Lung (tissue), 11 donors: ENCODE measurements at regions not wholly inside any gene's neighbourhood (a gene's known extent, or its start where the extent isn't known, plus 50 kb on each side); places are given as distances from the start of the nearest gene placed in this dataset.

ENCODE experiments used
- ATAC-seq: fragments of 200-7000 bp; cut with Tn5 transposase; one replicate; pipeline ENCODE4 v1.9.1; 2020; ENCODE audit warnings: moderate number of reproducible peaks; ENCODE audit not compliant: insufficient read depth, low FRiP score
- DNase-seq, 3 donors: peaks; one replicate each; pipeline ENCODE4 v3.0.0-alpha.2; 2013 to 2017
- H3K27ac ChIP-seq, 2 donors: one replicate each; pipeline ENCODE4 v1.5.1; 2013; ENCODE audit warnings: mild to moderate bottlenecking in 2 of 2, moderate library complexity in 2 of 2, control low read depth in 1 of 2, inconsistent platforms in 1 of 2, low read depth in 1 of 2, low read length in 1 of 2
- H3K27me3 ChIP-seq, 3 donors: one replicate each; pipeline ENCODE4 v1.5.1; 2013; ENCODE audit warnings: low read length in 2 of 3; ENCODE audit not compliant: control insufficient read depth in 3 of 3, insufficient read depth in 3 of 3
- H3K36me3 ChIP-seq, 4 donors: one replicate each; pipeline ENCODE4 v1.5.1; 2013; ENCODE audit warnings: low read length in 4 of 4, mild to moderate bottlenecking in 1 of 4, moderate library complexity in 1 of 4; ENCODE audit not compliant: control insufficient read depth in 4 of 4, insufficient read depth in 4 of 4
- H3K4me1 ChIP-seq, 5 donors: one replicate each; pipeline ENCODE4 v1.5.1; 2013; ENCODE audit warnings: low read length in 5 of 5, mild to moderate bottlenecking in 2 of 5, moderate library complexity in 1 of 5; ENCODE audit not compliant: control insufficient read depth in 5 of 5, insufficient read depth in 5 of 5
- H3K4me3 ChIP-seq: one replicate; pipeline ENCODE4 v1.5.1; 2013; ENCODE audit warnings: mild to moderate bottlenecking, control low read depth, moderate library complexity
- H3K9ac ChIP-seq, 2 donors: one replicate each; pipeline ENCODE4 v1.5.1; 2013; ENCODE audit warnings: low read length in 2 of 2, control low read depth in 1 of 2; ENCODE audit not compliant: insufficient read depth in 1 of 2
- H3K9me3 ChIP-seq, 4 donors: one replicate each; pipeline ENCODE4 v1.5.1; 2013; ENCODE audit warnings: low read length in 3 of 4, mild to moderate bottlenecking in 1 of 4, moderate library complexity in 1 of 4; ENCODE audit not compliant: control insufficient read depth in 4 of 4, insufficient read depth in 3 of 4
- WGBS, 2 donors: extraction: QIAGEN DNeasy Blood & Tissue Kit; methylation state at CpG; one replicate each; pipeline ENCODE4 v1.1.7; 2013; 5-methylcytosine and 5-hydroxymethylcytosine counted together
- TF ChIP-seq, protein P1 (sequence below): IDR thresholded peaks from 2 replicates; pipeline ENCODE4 v1.5.1; 2012; ENCODE audit warnings: mild to moderate bottlenecking; ENCODE audit errors: control extremely low read depth, extremely low read depth
- donor health status: control.
- donor health status: control.
- donor health status: Bipolar disorder and iron deficiency.
- donor health status: healthy.
- donor health status: DM: yes; HTN: yes; CAD: no.

DNA sequence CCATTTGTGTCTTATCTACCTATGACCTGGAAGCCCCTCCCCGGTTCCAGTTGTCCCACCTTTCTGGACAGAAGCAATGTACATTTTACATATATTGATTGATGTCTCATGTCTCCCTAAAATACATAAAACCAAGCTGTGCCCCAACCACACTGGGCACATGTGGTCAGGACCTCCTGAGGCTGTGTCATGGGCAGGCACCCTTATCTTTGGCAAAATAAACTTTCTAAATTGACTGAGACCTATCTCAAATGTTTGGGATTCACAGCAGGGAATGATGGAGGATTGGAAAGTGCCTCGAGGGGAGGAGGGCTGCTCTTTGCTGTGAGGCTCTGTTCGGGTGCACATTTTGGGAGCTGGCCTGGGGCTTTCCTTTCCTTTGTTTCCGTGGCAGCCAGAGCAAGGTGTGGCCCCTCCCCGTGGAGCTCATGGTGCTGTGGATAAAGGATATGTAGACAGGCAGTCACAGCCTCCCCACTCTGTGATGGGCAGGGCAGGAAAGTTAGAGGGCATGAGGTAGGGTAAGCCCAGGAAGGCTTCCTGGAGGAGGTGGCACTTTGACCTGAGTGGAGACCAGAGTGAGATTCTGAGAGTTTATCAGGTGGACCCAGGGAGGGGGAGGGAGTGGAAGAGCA, 615.6 kb downstream of the TBC1D22A start:
- Histone ChIP-seq H3K4me3 (no peak overlapping the region), H3K36me3 (no peaks in the 10 kb centered on the region), H3K9me3 (no peaks in the 10 kb centered on the region), H3K27ac (no peak overlapping the region), H3K4me1 (no peaks in the 10 kb centered on the region), H3K9ac (no peak overlapping the region), H3K27me3 (no peaks in the 10 kb centered on the region)
- 73 to 78% methylated on average over 5 of the region's 5 CpGs for WGBS, 2 donors
- no peak for DNase-seq
- TF ChIP-seq, protein P1, sequence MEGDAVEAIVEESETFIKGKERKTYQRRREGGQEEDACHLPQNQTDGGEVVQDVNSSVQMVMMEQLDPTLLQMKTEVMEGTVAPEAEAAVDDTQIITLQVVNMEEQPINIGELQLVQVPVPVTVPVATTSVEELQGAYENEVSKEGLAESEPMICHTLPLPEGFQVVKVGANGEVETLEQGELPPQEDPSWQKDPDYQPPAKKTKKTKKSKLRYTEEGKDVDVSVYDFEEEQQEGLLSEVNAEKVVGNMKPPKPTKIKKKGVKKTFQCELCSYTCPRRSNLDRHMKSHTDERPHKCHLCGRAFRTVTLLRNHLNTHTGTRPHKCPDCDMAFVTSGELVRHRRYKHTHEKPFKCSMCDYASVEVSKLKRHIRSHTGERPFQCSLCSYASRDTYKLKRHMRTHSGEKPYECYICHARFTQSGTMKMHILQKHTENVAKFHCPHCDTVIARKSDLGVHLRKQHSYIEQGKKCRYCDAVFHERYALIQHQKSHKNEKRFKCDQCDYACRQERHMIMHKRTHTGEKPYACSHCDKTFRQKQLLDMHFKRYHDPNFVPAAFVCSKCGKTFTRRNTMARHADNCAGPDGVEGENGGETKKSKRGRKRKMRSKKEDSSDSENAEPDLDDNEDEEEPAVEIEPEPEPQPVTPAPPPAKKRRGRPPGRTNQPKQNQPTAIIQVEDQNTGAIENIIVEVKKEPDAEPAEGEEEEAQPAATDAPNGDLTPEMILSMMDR = no peak
- no peak for ATAC-seq

DNA sequence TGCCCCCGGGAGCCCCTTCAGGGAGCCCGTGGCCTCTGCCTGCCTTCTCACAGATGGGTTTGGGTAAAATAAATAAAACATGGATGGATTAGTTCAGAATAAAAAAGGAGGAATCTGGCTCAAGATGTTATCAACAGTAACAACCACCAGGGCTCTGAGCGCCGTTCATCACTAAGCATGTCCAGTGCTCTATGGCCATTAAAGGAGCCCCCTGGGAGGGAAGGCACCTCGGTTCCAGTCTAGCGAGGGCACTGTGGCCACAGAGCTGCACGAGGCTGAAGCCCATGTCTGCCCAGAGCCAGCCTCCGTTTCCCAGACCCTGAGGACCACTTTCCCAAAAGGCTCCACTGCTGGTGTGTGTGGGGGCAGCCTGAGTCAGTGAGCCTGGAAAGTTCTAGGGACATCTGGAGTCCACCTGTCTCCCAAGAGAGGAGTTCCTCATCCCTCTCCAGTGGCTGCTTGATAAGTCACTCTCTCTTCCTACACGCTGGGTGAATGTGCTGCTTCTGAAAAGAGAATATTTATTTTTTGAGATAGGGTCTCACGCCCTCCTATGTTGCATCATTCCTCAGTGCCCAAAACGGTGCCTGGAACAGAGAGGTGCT, 614.6 kb downstream of the TBC1D22A start:
- Histone ChIP-seq H3K9ac (no peak overlapping the region), H3K4me3 (no peak overlapping the region), H3K36me3 (no peaks in the 10 kb centered on the region), H3K4me1 (no peaks in the 10 kb centered on the region), H3K27ac (no peak overlapping the region), H3K27me3 (no peaks in the 10 kb centered on the region), H3K9me3 (no peaks in the 10 kb centered on the region)
- DNase-seq (no peak), ATAC-seq (no peak)
- WGBS, 2 donors = 74 to 81% methylated on average over 11 of the region's 11 CpGs
- TF ChIP-seq, protein P1 = no peak

DNA sequence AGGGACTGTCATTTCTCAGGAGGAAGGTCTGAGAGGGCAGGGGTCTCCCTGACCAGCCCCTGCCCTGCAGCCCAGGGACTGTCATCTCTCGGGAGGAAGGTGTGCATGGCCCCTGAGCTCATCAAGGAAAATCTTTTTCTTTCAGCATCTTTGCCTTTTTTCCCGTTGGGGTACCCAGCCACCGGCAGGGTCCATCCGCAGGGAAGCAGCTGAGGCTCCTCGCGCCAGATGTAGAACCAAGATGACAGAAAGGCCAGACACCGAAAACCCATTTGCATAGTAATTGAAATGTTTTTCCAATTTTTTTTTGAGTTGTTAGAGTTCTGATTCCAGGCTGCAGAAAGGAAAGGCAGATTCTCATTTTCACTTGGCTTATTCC, 613.9 kb downstream of the TBC1D22A start:
- TF ChIP-seq, protein P1 = no peak
- WGBS, 2 donors = 90 to 91% methylated on average over 7 of the region's 7 CpGs
- no peak for DNase-seq
- H3K27ac ChIP-seq = no peak overlapping the region
- H3K4me3 ChIP-seq = no peak overlapping the region
- H3K36me3 ChIP-seq = no peaks in the 10 kb centered on the region
- H3K9ac ChIP-seq = no peak overlapping the region
- no peak for ATAC-seq
- H3K9me3 ChIP-seq = no peaks in the 10 kb centered on the region
- H3K27me3 ChIP-seq = no peaks in the 10 kb centered on the region
- H3K4me1 ChIP-seq = peaks cover 0 to 5% (median 0%) of the 10 kb centered on the region in 5 donors
